ENCODE measurements at regions not wholly inside any gene's neighbourhood (a gene's known extent, or its start where the extent isn't known, plus 50 kb on each side); places are given as distances from the start of the nearest gene placed in this dataset.

DNA sequence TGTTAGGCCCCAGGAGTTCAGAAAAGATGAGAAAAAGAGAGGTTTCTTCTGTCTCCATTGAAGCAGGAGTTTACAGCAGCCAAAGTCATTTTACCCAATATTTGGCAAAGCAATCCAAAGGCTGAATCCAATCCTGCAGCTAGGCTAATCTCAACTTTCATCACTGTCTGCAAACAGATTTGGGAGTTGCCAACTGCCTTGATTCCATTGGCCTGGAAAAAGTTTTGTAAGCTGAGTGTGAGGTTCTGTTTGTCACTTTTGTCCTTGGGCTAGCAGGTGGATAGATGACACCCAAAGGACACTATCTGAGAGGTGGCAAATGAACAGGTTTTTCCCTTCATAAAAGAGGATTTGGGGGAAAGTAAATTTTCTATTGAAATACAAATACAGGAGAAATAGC, 56.6 kb upstream of the SETBP1 start:
- DNase-seq: no peak

DNA sequence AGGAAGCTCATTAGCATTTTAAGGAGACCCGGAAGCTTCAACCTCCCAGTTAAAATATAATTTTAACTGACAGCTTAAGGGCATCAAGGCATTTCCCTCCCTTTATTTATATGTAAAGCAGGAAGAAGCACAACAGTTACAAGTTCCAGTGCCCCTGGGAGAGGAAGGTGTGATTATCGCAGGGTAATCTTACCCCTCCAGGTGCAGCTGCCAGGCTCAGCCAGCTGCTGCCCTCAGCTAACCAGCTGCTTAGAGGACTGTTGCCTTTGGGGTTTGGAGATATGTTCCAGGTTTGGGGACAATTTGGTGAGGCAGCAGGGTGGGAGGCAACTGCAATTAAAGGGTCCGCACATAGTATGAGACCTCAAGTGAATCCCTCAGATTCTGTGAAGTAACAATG, 55.3 kb upstream of the SETBP1 start:
- DNase-seq: peak; percentile 37

DNA sequence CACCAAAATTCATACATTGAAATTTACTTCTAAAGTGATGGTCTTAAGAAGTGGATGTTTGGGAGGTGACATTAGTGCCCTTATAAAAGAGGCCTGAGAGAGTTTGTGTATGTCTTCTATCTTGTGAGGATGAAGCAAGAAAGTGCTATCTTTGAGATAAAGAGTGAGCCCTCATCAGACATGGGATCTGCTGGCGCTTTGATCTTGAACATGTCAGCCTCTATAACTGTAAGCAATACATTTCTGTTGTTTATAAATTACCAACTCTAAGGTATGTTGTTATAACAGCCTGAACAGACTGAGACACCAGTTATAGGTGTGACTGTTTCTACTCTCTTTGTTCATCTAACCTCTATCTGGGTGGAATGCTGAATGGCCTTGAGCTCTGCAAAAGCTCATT, 54.5 kb upstream of the SETBP1 start:
- no peak for DNase-seq

DNA sequence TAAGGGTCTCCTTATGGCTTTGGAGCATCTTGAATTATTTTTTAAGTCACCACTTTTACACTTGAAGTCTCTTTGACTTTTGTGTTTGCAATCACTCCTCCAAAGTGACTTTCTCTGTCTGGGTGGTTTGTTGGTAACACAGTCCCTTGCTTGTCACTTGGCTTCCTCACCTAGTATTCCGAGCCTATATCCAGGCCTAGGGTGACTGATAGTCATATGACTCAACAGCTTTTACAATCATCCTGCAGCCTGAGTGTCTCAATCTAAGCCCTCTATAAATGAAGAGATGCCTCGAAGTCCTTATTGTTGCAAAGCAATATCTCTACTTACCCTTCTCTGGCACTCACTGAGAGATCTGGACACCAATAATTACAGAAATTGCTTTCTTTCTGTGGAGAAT, 53.9 kb upstream of the SETBP1 start:
- no peak for DNase-seq

DNA sequence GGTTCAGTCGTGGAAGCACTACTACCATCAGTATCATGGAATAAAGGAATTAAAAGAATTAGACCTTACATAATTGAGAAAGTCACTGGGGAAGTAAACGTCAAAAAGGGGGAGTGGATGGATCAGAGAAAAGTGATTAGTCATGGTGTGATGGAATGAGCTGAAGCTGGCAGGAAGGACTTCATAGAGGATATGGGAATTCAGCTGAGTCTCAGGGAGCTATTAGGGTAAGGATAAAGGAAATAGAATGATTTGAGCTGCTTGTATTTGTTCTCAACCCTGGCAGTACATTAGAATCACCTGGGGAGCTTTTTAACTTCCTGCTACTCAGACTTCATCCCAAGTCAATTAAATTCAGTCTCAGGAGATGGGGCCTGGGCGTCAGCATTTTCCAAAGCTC, 53.4 kb upstream of the SETBP1 start:
- no peak for DNase-seq

DNA sequence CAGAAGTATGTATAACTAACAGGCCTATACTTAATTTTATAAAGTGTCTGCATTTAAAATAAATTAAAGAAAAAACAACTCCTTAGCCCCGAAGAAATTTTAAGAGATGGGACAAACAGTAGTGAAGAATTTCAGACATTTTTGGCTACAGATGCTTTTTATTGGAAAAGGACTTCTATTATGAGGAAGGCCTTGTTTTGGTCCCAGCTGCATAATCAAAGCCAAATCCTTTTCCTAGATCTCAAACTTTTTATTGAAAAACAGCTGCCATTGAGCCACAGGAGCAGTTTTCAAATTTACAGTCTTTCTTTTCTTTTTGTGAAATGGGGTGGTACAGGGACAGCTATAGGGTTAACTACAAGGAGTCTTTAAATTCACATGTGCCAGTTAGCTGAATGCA, 51.3 kb upstream of the SETBP1 start:
- DNase-seq: no peak

DNA sequence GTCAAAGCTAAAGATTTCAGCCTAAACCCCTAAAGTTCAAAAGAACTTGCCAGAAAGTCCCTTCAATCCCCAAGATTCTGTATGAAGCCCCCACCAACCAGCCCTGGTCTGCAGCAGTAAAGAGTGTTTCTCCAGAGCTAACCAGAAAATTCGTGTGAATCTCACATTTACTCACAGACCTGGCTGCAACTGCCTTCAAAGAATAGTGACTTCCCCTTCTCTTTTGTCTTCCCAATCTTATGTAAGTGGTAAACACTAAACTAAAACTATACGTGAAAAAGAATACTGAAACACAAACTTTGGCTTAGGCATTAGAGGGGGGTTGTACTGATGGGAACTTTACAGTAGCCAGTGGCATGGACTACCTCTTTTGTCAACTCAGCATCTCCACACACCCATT, 50.6 kb upstream of the SETBP1 start:
- DNase-seq: no peak

All from NCI-H146 (cell line).